Stomach (tissue), 4 donors: ENCODE measurements at regions not wholly inside any gene's neighbourhood (a gene's known extent, or its start where the extent isn't known, plus 50 kb on each side); places are given as distances from the start of the nearest gene placed in this dataset.

Experiments
- POLR2A ChIP-seq, 4 donors: fragments of 450-650 bp; IDR thresholded peaks; one replicate each; pipeline ENCODE4 v1.6.1; 2016; ENCODE audit warnings: antibody characterized with exemption in 4 of 4, control low read depth in 2 of 4, mild to moderate bottlenecking in 1 of 4, moderate library complexity in 1 of 4
- POLR2AphosphoS5 ChIP-seq, 3 donors: sonication (generic); formaldehyde crosslinking; IDR thresholded peaks; one replicate each; pipeline ENCODE4 v1.6.1; 2016; ENCODE audit warnings: antibody characterized with exemption in 3 of 3
- TF ChIP-seq, protein P1 (sequence below), 7 experiments: fragments of 450-650 bp in 4 of 7; fragments of 200-600 bp in 3 of 7; sonication (generic) in 3 of 7; IDR thresholded peaks; one replicate each; pipeline ENCODE4 v1.5.1; 2016 to 2019; ENCODE audit warnings: antibody characterized with exemption in 7 of 7, control low read depth in 2 of 7, mild to moderate bottlenecking in 1 of 7

- TF ChIP-seq POLR2A (IDR thresholded peaks at IDR 0.05) (no peak), POLR2AphosphoS5 (IDR thresholded peaks at IDR 0.05) (no peak)
- TF ChIP-seq, protein P1, sequence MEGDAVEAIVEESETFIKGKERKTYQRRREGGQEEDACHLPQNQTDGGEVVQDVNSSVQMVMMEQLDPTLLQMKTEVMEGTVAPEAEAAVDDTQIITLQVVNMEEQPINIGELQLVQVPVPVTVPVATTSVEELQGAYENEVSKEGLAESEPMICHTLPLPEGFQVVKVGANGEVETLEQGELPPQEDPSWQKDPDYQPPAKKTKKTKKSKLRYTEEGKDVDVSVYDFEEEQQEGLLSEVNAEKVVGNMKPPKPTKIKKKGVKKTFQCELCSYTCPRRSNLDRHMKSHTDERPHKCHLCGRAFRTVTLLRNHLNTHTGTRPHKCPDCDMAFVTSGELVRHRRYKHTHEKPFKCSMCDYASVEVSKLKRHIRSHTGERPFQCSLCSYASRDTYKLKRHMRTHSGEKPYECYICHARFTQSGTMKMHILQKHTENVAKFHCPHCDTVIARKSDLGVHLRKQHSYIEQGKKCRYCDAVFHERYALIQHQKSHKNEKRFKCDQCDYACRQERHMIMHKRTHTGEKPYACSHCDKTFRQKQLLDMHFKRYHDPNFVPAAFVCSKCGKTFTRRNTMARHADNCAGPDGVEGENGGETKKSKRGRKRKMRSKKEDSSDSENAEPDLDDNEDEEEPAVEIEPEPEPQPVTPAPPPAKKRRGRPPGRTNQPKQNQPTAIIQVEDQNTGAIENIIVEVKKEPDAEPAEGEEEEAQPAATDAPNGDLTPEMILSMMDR (IDR thresholded peaks at IDR 0.05): no peak
Observed at GRCh38 chr11:134503100-134503499, 91.1 kb upstream of the B3GAT1 start.
